ENCODE measurements at regions not wholly inside any gene's neighbourhood (a gene's known extent, or its start where the extent isn't known, plus 50 kb on each side); places are given as distances from the start of the nearest gene placed in this dataset.

GRCh38 chr6:151671195-151671594, 136.3 kb upstream of the ESR1 start:
- DNase-seq (ENCODE audit: low read depth), result no peak

GRCh38 chr6:151674578-151674977, 132.9 kb upstream of the ESR1 start:
- no peaks in the 10 kb centered on the region for H3K9me3 ChIP-seq (ENCODE audit: control insufficient read depth, low read length)
- no peak overlapping the region for H3K9ac ChIP-seq (ENCODE audit: low read length)
- DNase-seq (ENCODE audit: low read depth), result no peak
- H3K4me3 ChIP-seq (ENCODE audit: low read length), result no peak overlapping the region
- H3K4me1 ChIP-seq (ENCODE audit: control insufficient read depth, insufficient read depth, low read length), result peaks cover 2% of the 10 kb centered on the region
- H3K36me3 ChIP-seq (ENCODE audit: control insufficient read depth, insufficient read depth, low read length, severe bottlenecking), result no peaks in the 10 kb centered on the region
- H3K27me3 ChIP-seq (replicated peaks; ENCODE audit: control insufficient read depth, insufficient read depth, low read length), result no peaks in the 10 kb centered on the region

More at GRCh38 chr6:151671195-151671594, 136.3 kb upstream of the ESR1 start:
- Histone ChIP-seq H3K27me3 (replicated peaks; ENCODE audit: control insufficient read depth, insufficient read depth, low read length) (no peaks in the 10 kb centered on the region), H3K4me1 (ENCODE audit: control insufficient read depth, insufficient read depth, low read length) (peaks cover 18% of the 10 kb centered on the region), H3K9me3 (ENCODE audit: control insufficient read depth, low read length) (no peaks in the 10 kb centered on the region), H3K36me3 (ENCODE audit: control insufficient read depth, insufficient read depth, low read length, severe bottlenecking) (no peaks in the 10 kb centered on the region), H3K4me3 (ENCODE audit: low read length) (no peak overlapping the region), H3K9ac (ENCODE audit: low read length) (no peak overlapping the region)

- Histone ChIP-seq H3K4me3 (ENCODE audit: low read length) (no peak overlapping the region), H3K4me1 (ENCODE audit: control insufficient read depth, insufficient read depth, low read length) (peaks cover 2% of the 10 kb centered on the region), H3K9ac (ENCODE audit: low read length) (no peak overlapping the region), H3K27me3 (replicated peaks; ENCODE audit: control insufficient read depth, insufficient read depth, low read length) (no peaks in the 10 kb centered on the region), H3K9me3 (ENCODE audit: control insufficient read depth, low read length) (no peaks in the 10 kb centered on the region), H3K36me3 (ENCODE audit: control insufficient read depth, insufficient read depth, low read length, severe bottlenecking) (no peaks in the 10 kb centered on the region)
- peak; percentile 54 for DNase-seq (ENCODE audit: low read depth)
These were observed 131.6 kb upstream of the ESR1 start for GRCh38 chr6:151675746-151676459.

GRCh38 chr6:151676460-151676945, 131.0 kb upstream of the ESR1 start:
- DNase-seq (ENCODE audit: low read depth), result no peak
- Histone ChIP-seq H3K9ac (ENCODE audit: low read length) (no peak overlapping the region), H3K4me3 (ENCODE audit: low read length) (no peak overlapping the region), H3K9me3 (ENCODE audit: control insufficient read depth, low read length) (no peaks in the 10 kb centered on the region), H3K27me3 (replicated peaks; ENCODE audit: control insufficient read depth, insufficient read depth, low read length) (no peaks in the 10 kb centered on the region), H3K36me3 (ENCODE audit: control insufficient read depth, insufficient read depth, low read length, severe bottlenecking) (no peaks in the 10 kb centered on the region), H3K4me1 (ENCODE audit: control insufficient read depth, insufficient read depth, low read length) (peaks cover 7% of the 10 kb centered on the region)

DNA sequence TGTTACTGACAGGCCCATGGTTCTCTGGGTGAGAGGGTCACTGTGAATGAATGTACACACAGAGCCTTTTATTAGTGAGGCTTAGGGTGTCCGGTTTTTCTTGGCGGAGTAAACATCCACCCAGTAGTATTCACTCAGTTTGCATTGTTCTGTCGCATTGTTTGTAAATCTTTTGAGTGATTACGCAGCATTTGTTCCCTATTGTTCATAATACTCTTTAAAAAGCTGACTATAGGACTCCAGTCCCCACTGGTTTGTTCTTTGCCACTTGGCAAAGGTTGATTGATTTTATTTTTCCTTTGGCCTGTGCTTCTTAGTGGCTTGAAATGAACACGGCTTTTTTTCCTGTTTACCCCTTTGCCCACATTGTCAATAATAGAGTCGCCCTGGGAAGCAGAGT, 130.1 kb upstream of the ESR1 start:
- Histone ChIP-seq H3K4me1 (ENCODE audit: control insufficient read depth, insufficient read depth, low read length) (peaks cover 14% of the 10 kb centered on the region), H3K4me3 (ENCODE audit: low read length) (no peak overlapping the region), H3K9ac (ENCODE audit: low read length) (no peak overlapping the region), H3K9me3 (ENCODE audit: control insufficient read depth, low read length) (no peaks in the 10 kb centered on the region), H3K36me3 (ENCODE audit: control insufficient read depth, insufficient read depth, low read length, severe bottlenecking) (no peaks in the 10 kb centered on the region), H3K27me3 (replicated peaks; ENCODE audit: control insufficient read depth, insufficient read depth, low read length) (no peaks in the 10 kb centered on the region)
- DNase-seq (ENCODE audit: low read depth), result no peak

DNA sequence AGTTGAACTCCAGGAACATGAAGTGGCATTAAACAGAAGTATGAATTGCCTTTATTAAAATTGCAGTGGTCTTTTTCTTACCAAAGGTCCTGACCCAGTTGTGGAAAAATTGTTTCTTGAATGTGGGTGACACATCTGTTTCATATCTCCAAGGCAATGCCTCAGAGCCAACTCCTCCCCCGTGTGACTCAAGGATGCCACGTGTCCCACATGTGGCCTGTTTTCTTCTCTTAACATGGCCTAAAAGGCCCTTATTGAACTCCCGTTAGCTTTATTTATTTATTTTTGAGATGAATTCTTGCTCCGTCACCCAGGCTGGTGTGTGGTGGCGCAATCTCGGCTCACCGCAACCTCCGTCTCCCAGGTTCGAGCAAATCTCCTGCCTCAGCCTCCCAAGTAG, 128.4 kb upstream of the ESR1 start:
- Histone ChIP-seq H3K9ac (ENCODE audit: low read length) (no peak overlapping the region), H3K36me3 (ENCODE audit: control insufficient read depth, insufficient read depth, low read length, severe bottlenecking) (no peaks in the 10 kb centered on the region), H3K4me3 (ENCODE audit: low read length) (no peak overlapping the region), H3K4me1 (ENCODE audit: control insufficient read depth, insufficient read depth, low read length) (peaks cover 14% of the 10 kb centered on the region), H3K9me3 (ENCODE audit: control insufficient read depth, low read length) (no peaks in the 10 kb centered on the region), H3K27me3 (replicated peaks; ENCODE audit: control insufficient read depth, insufficient read depth, low read length) (peaks cover 3% of the 10 kb centered on the region)
- DNase-seq (ENCODE audit: low read depth), result peak; percentile 29

DNA sequence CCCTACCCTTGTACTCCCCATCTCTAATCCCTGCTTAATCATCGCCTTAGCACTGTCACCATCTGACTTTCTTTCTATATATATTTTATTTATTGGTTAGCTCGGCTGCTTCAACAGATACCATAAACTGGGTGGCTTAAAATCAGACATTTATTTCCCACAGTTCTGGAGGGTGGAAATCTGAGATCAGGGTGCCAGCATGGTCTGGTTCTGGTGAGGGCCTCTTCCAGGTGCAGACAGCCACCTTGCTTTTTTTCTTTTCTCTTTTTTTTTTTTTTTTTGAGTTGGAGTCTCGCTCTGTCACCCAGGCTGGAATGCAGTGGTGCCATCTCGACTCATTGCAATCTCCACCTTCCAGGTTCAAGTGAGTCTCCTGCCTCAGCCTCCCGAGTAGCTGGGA, 127.5 kb upstream of the ESR1 start:
- no peak for DNase-seq (ENCODE audit: low read depth)

DNA sequence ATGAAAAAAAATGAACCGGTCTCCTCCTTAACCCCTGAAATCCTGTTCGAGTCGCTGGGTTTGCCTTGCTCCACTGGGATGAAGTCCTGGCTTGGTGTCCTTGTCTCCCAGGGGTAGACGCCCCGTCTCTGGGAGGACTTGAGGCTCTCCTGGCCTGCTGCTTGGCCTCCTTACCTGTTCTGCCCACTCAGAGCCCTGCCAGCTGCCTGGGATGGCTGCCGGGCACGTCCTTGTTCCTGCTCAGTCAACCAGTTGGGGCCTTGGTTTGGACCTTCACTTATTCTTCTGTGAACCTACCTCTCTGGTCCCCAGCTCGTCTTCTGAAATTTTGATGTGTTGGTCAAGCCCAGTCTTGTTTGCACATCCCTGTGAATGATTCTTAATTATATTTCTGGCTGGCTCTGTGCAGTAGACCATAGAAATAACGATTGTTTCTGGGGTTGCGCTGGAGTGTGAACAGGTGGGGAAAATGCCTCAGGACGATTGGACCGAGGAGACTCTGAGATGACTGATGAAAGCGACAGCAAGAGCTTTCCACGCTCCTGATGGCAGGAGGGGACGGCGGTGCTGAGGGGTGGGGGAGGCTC, 126.5 kb upstream of the ESR1 start:
- peak overlapping the region; percentile 72 for H3K9ac ChIP-seq (ENCODE audit: low read length)
- H3K36me3 ChIP-seq (ENCODE audit: control insufficient read depth, insufficient read depth, low read length, severe bottlenecking), result no peaks in the 10 kb centered on the region
- no peaks in the 10 kb centered on the region for H3K9me3 ChIP-seq (ENCODE audit: control insufficient read depth, low read length)
- H3K4me3 ChIP-seq (ENCODE audit: low read length), result peak overlapping the region; percentile 77
- peaks cover 14% of the 10 kb centered on the region for H3K4me1 ChIP-seq (ENCODE audit: control insufficient read depth, insufficient read depth, low read length)
- H3K27me3 ChIP-seq (replicated peaks; ENCODE audit: control insufficient read depth, insufficient read depth, low read length), result peaks cover 5% of the 10 kb centered on the region
- no peak for DNase-seq (ENCODE audit: low read depth)

More for the DNA sequence above, 127.5 kb upstream of the ESR1 start:
- peaks cover 14% of the 10 kb centered on the region for H3K4me1 ChIP-seq (ENCODE audit: control insufficient read depth, insufficient read depth, low read length)
- H3K4me3 ChIP-seq (ENCODE audit: low read length), result no peak overlapping the region
- H3K9me3 ChIP-seq (ENCODE audit: control insufficient read depth, low read length), result no peaks in the 10 kb centered on the region
- peaks cover 5% of the 10 kb centered on the region for H3K27me3 ChIP-seq (replicated peaks; ENCODE audit: control insufficient read depth, insufficient read depth, low read length)
- H3K9ac ChIP-seq (ENCODE audit: low read length), result no peak overlapping the region
- no peaks in the 10 kb centered on the region for H3K36me3 ChIP-seq (ENCODE audit: control insufficient read depth, insufficient read depth, low read length, severe bottlenecking)

DNA sequence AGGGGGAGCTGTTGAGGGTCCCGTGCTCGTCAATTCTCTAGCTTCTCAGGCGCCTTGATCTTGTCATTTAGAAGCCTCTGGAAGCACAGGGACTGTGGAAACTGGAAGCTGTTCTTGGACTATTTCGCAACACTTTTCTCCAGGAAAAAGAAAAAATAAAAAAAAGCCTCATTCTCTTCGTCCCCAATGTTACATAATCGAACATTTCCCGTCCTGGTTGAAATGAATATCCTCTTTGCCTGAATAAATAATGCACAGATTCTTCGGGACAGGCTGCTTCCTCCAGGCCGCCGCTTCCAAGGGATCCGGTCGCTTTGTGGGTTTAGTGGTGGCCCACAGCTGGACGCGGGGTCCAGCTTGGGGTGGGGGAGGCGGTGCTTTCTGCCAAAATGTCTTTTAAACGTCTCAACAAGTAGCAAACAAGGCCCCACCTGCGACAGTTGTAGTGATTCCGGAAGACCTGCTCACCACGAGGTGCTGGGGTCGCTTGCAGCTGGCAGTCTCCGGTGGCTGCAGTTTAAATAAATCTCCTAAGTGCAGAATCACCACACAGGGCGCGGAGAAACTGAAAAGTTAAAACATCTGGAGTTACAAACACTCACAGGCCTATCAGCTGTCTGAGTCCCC, 125.9 kb upstream of the ESR1 start:
- peak overlapping the region; percentile 77 for H3K4me3 ChIP-seq (ENCODE audit: low read length)

DNA sequence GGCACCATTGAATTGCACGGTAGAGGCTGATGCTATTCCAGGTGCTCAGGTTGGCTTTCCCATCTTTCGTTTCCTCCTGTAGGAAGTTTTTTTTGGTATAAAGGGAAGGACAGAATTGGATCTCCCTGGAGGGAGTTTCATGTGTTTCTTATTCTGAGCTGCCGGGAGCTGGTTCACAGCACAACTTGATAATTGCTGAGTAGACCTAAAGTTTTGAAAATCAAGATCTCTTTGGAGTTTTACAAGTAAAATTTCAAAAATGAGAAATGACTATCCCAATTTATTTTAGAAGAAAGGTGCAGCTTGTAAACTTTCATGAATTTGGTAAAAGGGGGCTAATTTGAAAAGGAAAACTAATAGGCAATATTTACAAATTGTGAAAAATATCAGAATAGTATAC, 125.2 kb upstream of the ESR1 start:
- peak overlapping the region; percentile 77 for H3K4me3 ChIP-seq (ENCODE audit: low read length)
- H3K9ac ChIP-seq (ENCODE audit: low read length), result peak overlapping the region; percentile 72
- H3K9me3 ChIP-seq (ENCODE audit: control insufficient read depth, low read length), result no peaks in the 10 kb centered on the region
- no peak for DNase-seq (ENCODE audit: low read depth)
- no peaks in the 10 kb centered on the region for H3K36me3 ChIP-seq (ENCODE audit: control insufficient read depth, insufficient read depth, low read length, severe bottlenecking)
- H3K27me3 ChIP-seq (replicated peaks; ENCODE audit: control insufficient read depth, insufficient read depth, low read length), result peaks cover 5% of the 10 kb centered on the region
- H3K4me1 ChIP-seq (ENCODE audit: control insufficient read depth, insufficient read depth, low read length), result peaks cover 14% of the 10 kb centered on the region

More for the DNA sequence above, 125.9 kb upstream of the ESR1 start:
- peak; percentile 60 for DNase-seq (ENCODE audit: low read depth)
- Histone ChIP-seq H3K27me3 (replicated peaks; ENCODE audit: control insufficient read depth, insufficient read depth, low read length) (peaks cover 5% of the 10 kb centered on the region), H3K4me1 (ENCODE audit: control insufficient read depth, insufficient read depth, low read length) (peaks cover 14% of the 10 kb centered on the region), H3K9me3 (ENCODE audit: control insufficient read depth, low read length) (no peaks in the 10 kb centered on the region), H3K9ac (ENCODE audit: low read length) (peak overlapping the region; percentile 72), H3K36me3 (ENCODE audit: control insufficient read depth, insufficient read depth, low read length, severe bottlenecking) (no peaks in the 10 kb centered on the region)

- H3K27me3 ChIP-seq (replicated peaks; ENCODE audit: control insufficient read depth, insufficient read depth, low read length), result peaks cover 5% of the 10 kb centered on the region
- no peak overlapping the region for H3K4me3 ChIP-seq (ENCODE audit: low read length)
- H3K9ac ChIP-seq (ENCODE audit: low read length), result no peak overlapping the region
- peaks cover 14% of the 10 kb centered on the region for H3K4me1 ChIP-seq (ENCODE audit: control insufficient read depth, insufficient read depth, low read length)
- no peaks in the 10 kb centered on the region for H3K36me3 ChIP-seq (ENCODE audit: control insufficient read depth, insufficient read depth, low read length, severe bottlenecking)
- H3K9me3 ChIP-seq (ENCODE audit: control insufficient read depth, low read length), result no peaks in the 10 kb centered on the region
- no peak for DNase-seq (ENCODE audit: low read depth)
These were observed 124.6 kb upstream of the ESR1 start for GRCh38 chr6:151682922-151683321.

All from adipocyte (in vitro differentiated cells).